CD14-positive monocyte (primary cell): ENCODE measurements at regions not wholly inside any gene's neighbourhood (a gene's known extent, or its start where the extent isn't known, plus 50 kb on each side); places are given as distances from the start of the nearest gene placed in this dataset.

ENCODE experiments used
- DNase-seq, 3 donors: peaks; one replicate each; pipeline ENCODE4 v3.0.0-alpha.2; 2011 to 2022
- H2AFZ ChIP-seq: 2 replicates; pipeline ENCODE4 v1.6.0; 2012; ENCODE audit warnings: mild to moderate bottlenecking, low read depth, low read length, inconsistent platforms; ENCODE audit not compliant: insufficient read depth, poor library complexity, severe bottlenecking
- H3K27ac ChIP-seq, 2 donors: 1 replicate in 1 of 2; 2 replicates in 1 of 2; pipeline ENCODE4 v1.5.1; 2012 to 2013; ENCODE audit warnings: low read length in 2 of 2, control low read depth in 1 of 2, inconsistent platforms in 1 of 2, low read depth in 1 of 2, mild to moderate bottlenecking in 1 of 2
- H3K27me3 ChIP-seq, 2 donors: one replicate each; pipeline versions ENCODE4 v1.6.0 to v1.6.1; 2011 to 2013; ENCODE audit warnings: low read length in 2 of 2; ENCODE audit not compliant: control insufficient read depth in 2 of 2, insufficient read depth in 2 of 2
- H3K36me3 ChIP-seq, 2 donors: replicated peaks in 1 of 2; 1 replicate in 1 of 2; 2 replicates in 1 of 2; pipeline versions ENCODE4 v1.5.1 to v1.6.1; 2012 to 2013; ENCODE audit warnings: low read length in 2 of 2, control low read depth in 1 of 2, inconsistent platforms in 1 of 2, mild to moderate bottlenecking in 1 of 2; ENCODE audit not compliant: insufficient read depth in 2 of 2, control insufficient read depth in 1 of 2
- H3K4me1 ChIP-seq, 2 donors: 1 replicate in 1 of 2; 2 replicates in 1 of 2; pipeline versions ENCODE4 v1.5.1 to v1.6.1; 2012 to 2013; ENCODE audit warnings: low read length in 2 of 2, control low read depth in 1 of 2, inconsistent platforms in 1 of 2, mild to moderate bottlenecking in 1 of 2, moderate library complexity in 1 of 2; ENCODE audit not compliant: insufficient read depth in 2 of 2, control insufficient read depth in 1 of 2
- H3K4me2 ChIP-seq: replicated peaks from 2 replicates; pipeline ENCODE3; 2012; ENCODE audit warnings: low read length, moderate library complexity, mild to moderate bottlenecking; ENCODE audit not compliant: poor library complexity, severe bottlenecking; ENCODE audit errors: extremely low read depth
- H3K4me3 ChIP-seq, 3 experiments: fragments of 200-600 bp in 1 of 3; sonication (generic) in 1 of 3; replicated peaks in 1 of 3; 1 replicate in 2 of 3; 2 replicates in 1 of 3; pipeline ENCODE4 v1.5.1; 2011 to 2013; ENCODE audit warnings: low read length in 3 of 3, mild to moderate bottlenecking in 3 of 3, control low read depth in 2 of 3, low read depth in 2 of 3, inconsistent platforms in 1 of 3, moderate library complexity in 1 of 3
- H3K79me2 ChIP-seq: 2 replicates; pipeline ENCODE4 v1.6.0; 2012; ENCODE audit warnings: mild to moderate bottlenecking, control low read depth, inconsistent platforms, low read length, moderate library complexity; ENCODE audit not compliant: insufficient read depth
- H3K9ac ChIP-seq: 2 replicates; pipeline ENCODE4 v1.6.0; 2017; ENCODE audit warnings: low read length, mild to moderate bottlenecking; ENCODE audit not compliant: insufficient read depth, poor library complexity, severe bottlenecking
- H3K9me3 ChIP-seq, 2 donors: replicated peaks in 1 of 2; 1 replicate in 1 of 2; 2 replicates in 1 of 2; pipeline versions ENCODE4 v1.5.1 to v1.6.1; 2012 to 2013; ENCODE audit warnings: low read length in 2 of 2, control low read depth in 1 of 2; ENCODE audit not compliant: control insufficient read depth in 1 of 2, insufficient read depth in 1 of 2
- H4K20me1 ChIP-seq: 2 replicates; pipeline ENCODE4 v1.6.0; 2012; ENCODE audit warnings: mild to moderate bottlenecking, low read length, control low read depth, moderate library complexity; ENCODE audit not compliant: insufficient read depth
- H3K27ac Mint-ChIP-seq, 7 donors: one replicate each; pipeline ENCODE4 v1.8.0; 2020; ENCODE audit warnings: mild to moderate bottlenecking in 7 of 7, mixed read lengths in 7 of 7, moderate library complexity in 6 of 7, inconsistent platforms in 2 of 7
- H3K27me3 Mint-ChIP-seq, 3 donors: one replicate each; pipeline ENCODE4 v1.8.0; 2021 to 2022; ENCODE audit warnings: low read depth in 3 of 3, mild to moderate bottlenecking in 3 of 3, mixed read lengths in 3 of 3, moderate library complexity in 3 of 3, inconsistent platforms in 1 of 3
- H3K36me3 Mint-ChIP-seq, 2 donors: one replicate each; pipeline ENCODE4 v1.8.0; 2020; ENCODE audit warnings: mixed read lengths in 2 of 2, inconsistent platforms in 1 of 2, mild to moderate bottlenecking in 1 of 2
- H3K4me1 Mint-ChIP-seq: one replicate; pipeline ENCODE4 v1.8.0; 2020; ENCODE audit warnings: mild to moderate bottlenecking, mixed read lengths
- H3K4me3 Mint-ChIP-seq, 2 donors: one replicate each; pipeline ENCODE4 v1.8.0; 2020; ENCODE audit warnings: mild to moderate bottlenecking in 2 of 2, mixed read lengths in 2 of 2, moderate library complexity in 1 of 2
- H3K9me3 Mint-ChIP-seq, 7 donors: one replicate each; pipeline ENCODE4 v1.8.0; 2020 to 2022; ENCODE audit warnings: mixed read lengths in 7 of 7, mild to moderate bottlenecking in 6 of 7, moderate library complexity in 6 of 7, inconsistent platforms in 2 of 7
- CTCF ChIP-seq: fragments of 200-600 bp; IDR thresholded peaks from one replicate; pipeline ENCODE4 v1.8.0; 2022; ENCODE audit warnings: antibody characterized with exemption, mild to moderate bottlenecking
- WGBS: methylation state at CpG from one replicate; pipeline ENCODE4 v1.1.5; 2013; ENCODE audit warnings: missing lambda C conversion rate; ENCODE audit not compliant: insufficient coverage; 5-methylcytosine and 5-hydroxymethylcytosine counted together
- intact Hi-C, 2 donors: fragments of 100-400 bp; cut with micrococcal nuclease; formaldehyde crosslinking; loops; one replicate each; pipeline versions ENCODE4 v1.15.0 to v1.15.1; 2023

- no peaks in the 10 kb centered on the region for H3K36me3 Mint-ChIP-seq
- peaks cover 0 to 2% (median 0%) of the 10 kb centered on the region in 3 donors for H3K27me3 Mint-ChIP-seq
Measured at GRCh38 chr4:159855731-159856130, 752.9 kb downstream of the RAPGEF2 start.

GRCh38 chr4:159856451-159856850, 753.6 kb downstream of the RAPGEF2 start:
- Mint-ChIP-seq H3K36me3 (no peaks in the 10 kb centered on the region), H3K27ac (no peak overlapping the region), H3K4me3 (no peak overlapping the region), H3K27me3 (peaks cover 0 to 4% (median 0%) of the 10 kb centered on the region in 3 donors), H3K4me1 (no peaks in the 10 kb centered on the region), H3K9me3 (peaks cover 0 to 4% (median under 1%) of the 10 kb centered on the region in 7 donors)
- Histone ChIP-seq H3K79me2 (no peaks in the 10 kb centered on the region), H3K4me3 (no peak overlapping the region), H4K20me1 (no peaks in the 10 kb centered on the region), H3K4me2 (no peak overlapping the region), H3K9me3 (no peaks in the 10 kb centered on the region), H3K27me3 (no peaks in the 10 kb centered on the region), H2AFZ (no peak overlapping the region), H3K4me1 (no peaks in the 10 kb centered on the region), H3K27ac (no peak overlapping the region), H3K9ac (no peak overlapping the region), H3K36me3 (no peaks in the 10 kb centered on the region)
- no peak for TF ChIP-seq CTCF
- WGBS: 100% methylated on average over 1 of the region's 5 CpGs
- DNase-seq: no peak
- intact Hi-C loops: no loop called here

More at GRCh38 chr4:159855731-159856130, 752.9 kb downstream of the RAPGEF2 start:
- no peak for TF ChIP-seq CTCF
- H3K79me2 ChIP-seq: no peaks in the 10 kb centered on the region
- no peaks in the 10 kb centered on the region for H3K9me3 ChIP-seq
- Mint-ChIP-seq H3K27ac (no peak overlapping the region), H3K9me3 (peaks cover 0 to 4% (median 0%) of the 10 kb centered on the region in 7 donors), H3K4me3 (no peak overlapping the region), H3K4me1 (no peaks in the 10 kb centered on the region)
- H3K9ac ChIP-seq: no peak overlapping the region
- H2AFZ ChIP-seq: no peak overlapping the region
- no peaks in the 10 kb centered on the region for H3K27me3 ChIP-seq
- H3K4me2 ChIP-seq: no peak overlapping the region
- H3K4me3 ChIP-seq: no peak overlapping the region
- DNase-seq: no peak
- no peak overlapping the region for H3K27ac ChIP-seq
- 60% methylated on average over 1 of the region's 1 CpG for WGBS
- intact Hi-C loops: no loop called here
- H4K20me1 ChIP-seq: no peaks in the 10 kb centered on the region
- no peaks in the 10 kb centered on the region for H3K4me1 ChIP-seq
- H3K36me3 ChIP-seq: no peaks in the 10 kb centered on the region
